ENCODE measurements at regions not wholly inside any gene's neighbourhood (a gene's known extent, or its start where the extent isn't known, plus 50 kb on each side); places are given as distances from the start of the nearest gene placed in this dataset.

DNA sequence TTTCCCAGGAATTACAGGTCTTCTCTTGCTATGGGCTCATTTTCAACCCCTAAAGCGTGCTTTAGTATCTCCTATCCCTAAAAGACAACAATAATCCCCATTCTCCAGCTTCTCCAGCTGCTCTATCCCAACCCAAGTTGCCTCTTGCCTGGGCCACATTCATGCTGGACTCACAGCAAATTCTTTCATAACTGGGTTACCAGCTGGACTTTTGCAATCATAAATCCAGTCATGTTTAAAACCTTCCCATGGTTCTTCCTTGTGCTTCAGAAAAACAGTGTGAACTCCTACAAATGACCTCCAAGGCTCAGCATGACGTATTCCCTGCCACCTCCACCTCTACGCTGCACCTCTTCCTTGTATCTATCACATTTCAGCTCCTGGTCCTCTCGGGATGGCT, 346.9 kb downstream of the GADD45G start:
- TF ChIP-seq, protein P1, sequence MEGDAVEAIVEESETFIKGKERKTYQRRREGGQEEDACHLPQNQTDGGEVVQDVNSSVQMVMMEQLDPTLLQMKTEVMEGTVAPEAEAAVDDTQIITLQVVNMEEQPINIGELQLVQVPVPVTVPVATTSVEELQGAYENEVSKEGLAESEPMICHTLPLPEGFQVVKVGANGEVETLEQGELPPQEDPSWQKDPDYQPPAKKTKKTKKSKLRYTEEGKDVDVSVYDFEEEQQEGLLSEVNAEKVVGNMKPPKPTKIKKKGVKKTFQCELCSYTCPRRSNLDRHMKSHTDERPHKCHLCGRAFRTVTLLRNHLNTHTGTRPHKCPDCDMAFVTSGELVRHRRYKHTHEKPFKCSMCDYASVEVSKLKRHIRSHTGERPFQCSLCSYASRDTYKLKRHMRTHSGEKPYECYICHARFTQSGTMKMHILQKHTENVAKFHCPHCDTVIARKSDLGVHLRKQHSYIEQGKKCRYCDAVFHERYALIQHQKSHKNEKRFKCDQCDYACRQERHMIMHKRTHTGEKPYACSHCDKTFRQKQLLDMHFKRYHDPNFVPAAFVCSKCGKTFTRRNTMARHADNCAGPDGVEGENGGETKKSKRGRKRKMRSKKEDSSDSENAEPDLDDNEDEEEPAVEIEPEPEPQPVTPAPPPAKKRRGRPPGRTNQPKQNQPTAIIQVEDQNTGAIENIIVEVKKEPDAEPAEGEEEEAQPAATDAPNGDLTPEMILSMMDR (conservative IDR thresholded peaks at IDR 0.05 in 1 of 2, IDR thresholded peaks at IDR 0.05 in 1 of 2; ENCODE audit: extremely low read depth in 1 of 2, insufficient read depth in 1 of 2, low read depth in 1 of 2, low read length in 2 of 2), result no peak
- no peak for TF ChIP-seq EZH2 (IDR thresholded peaks at IDR 0.05; ENCODE audit: borderline replicate concordance, low read length)

All from mammary epithelial cell (primary cell).